H1 (cell line): ENCODE measurements at regions not wholly inside any gene's neighbourhood (a gene's known extent, or its start where the extent isn't known, plus 50 kb on each side); places are given as distances from the start of the nearest gene placed in this dataset.

Experiments used
- CTCF ChIA-PET: fragments of 300-600 bp; sonication (Branson Sonifier 250); formaldehyde crosslinking; loops from one replicate; lab custom pipeline; 2021; ENCODE audit not compliant: partially characterized antibody; lab: Charles Lee
- POLR2A ChIA-PET: fragments of 300-600 bp; sonication (Branson Sonifier 250); formaldehyde crosslinking; loops from one replicate; lab custom pipeline; 2021; ENCODE audit warnings: inconsistent platforms; ENCODE audit not compliant: partially characterized antibody; lab: Charles Lee
- DNase-seq, 2 experiments: peaks; one replicate each; pipeline versions ENCODE4 v3.0.0 to v3.0.0-alpha.2; 2010 to 2022; ENCODE audit warnings: low spot score in 2 of 2, low read depth in 1 of 2, mixed read lengths in 1 of 2
- FAIRE-seq: peaks from 2 replicates; lab custom pipeline; 2011; peaks lifted over from hg19 to GRCh38; lab: Jason Lieb, UNC
- H2AFZ ChIP-seq: 2 replicates; pipeline ENCODE4 v1.8.1; 2012; ENCODE audit warnings: low read length, inconsistent platforms
- H2AK5ac ChIP-seq: 2 replicates; pipeline ENCODE4 v1.6.1; 2013; ENCODE audit warnings: low read depth, low read length
- H2BK120ac ChIP-seq: replicated peaks from 2 replicates; pipeline ENCODE3; 2013; ENCODE audit warnings: low read depth, low read length, inconsistent platforms
- H2BK12ac ChIP-seq: 2 replicates; pipeline ENCODE4 v1.6.1; 2013; ENCODE audit warnings: low read depth, low read length
- H2BK15ac ChIP-seq: 2 replicates; pipeline ENCODE4 v1.6.1; 2013; ENCODE audit warnings: low read length
- H2BK20ac ChIP-seq: 2 replicates; pipeline ENCODE4 v1.6.1; 2013; ENCODE audit warnings: low read length
- H2BK5ac ChIP-seq: 2 replicates; pipeline ENCODE4 v1.6.1; 2013; ENCODE audit warnings: low read depth, low read length
- H3K14ac ChIP-seq: 2 replicates; pipeline ENCODE4 v1.6.1; 2013; ENCODE audit warnings: inconsistent platforms; ENCODE audit not compliant: insufficient read length
- H3K18ac ChIP-seq: 2 replicates; pipeline ENCODE4 v1.6.1; 2013; ENCODE audit warnings: low read length; ENCODE audit errors: extremely low read depth
- H3K23ac ChIP-seq: 2 replicates; pipeline ENCODE4 v1.6.1; 2013; ENCODE audit warnings: inconsistent platforms; ENCODE audit not compliant: insufficient read length
- H3K23me2 ChIP-seq: 2 replicates; pipeline ENCODE4 v1.6.1; 2013; ENCODE audit warnings: low read depth, low read length
- H3K27ac ChIP-seq: 2 replicates; pipeline ENCODE4 v1.6.1; 2011; ENCODE audit warnings: low read depth, low read length, inconsistent platforms
- H3K27me3 ChIP-seq, 4 experiments: replicated peaks in 1 of 4; 1 replicate in 1 of 4; 2 replicates in 3 of 4; pipeline versions ENCODE4 v1.6.1 to v1.8.1; 2011 to 2013; ENCODE audit warnings: low read length in 3 of 4, mild to moderate bottlenecking in 3 of 4, inconsistent platforms in 2 of 4, mixed read lengths in 2 of 4, moderate library complexity in 1 of 4; ENCODE audit not compliant: control insufficient read depth in 3 of 4, insufficient read depth in 3 of 4; ENCODE audit errors: extremely low read depth in 1 of 4
- H3K36me3 ChIP-seq, 4 experiments: 2 replicates each; pipeline versions ENCODE4 v1.6.1 to v1.8.1; 2011 to 2013; ENCODE audit warnings: mild to moderate bottlenecking in 4 of 4, low read length in 3 of 4, moderate library complexity in 2 of 4, control low read depth in 1 of 4, inconsistent platforms in 1 of 4; ENCODE audit not compliant: insufficient read depth in 4 of 4, control insufficient read depth in 2 of 4
- H3K4ac ChIP-seq: replicated peaks from 2 replicates; pipeline ENCODE3; 2013; ENCODE audit warnings: low read length, low read depth, mixed read lengths, inconsistent platforms; ENCODE audit not compliant: insufficient read length
- H3K4me1 ChIP-seq, 4 experiments: replicated peaks in 1 of 4; 1 replicate in 1 of 4; 2 replicates in 3 of 4; pipeline versions ENCODE4 v1.6.1 to v1.8.1; 2011 to 2013; ENCODE audit warnings: low read length in 3 of 4, inconsistent platforms in 2 of 4, mixed read lengths in 1 of 4; ENCODE audit not compliant: insufficient read depth in 4 of 4, control insufficient read depth in 3 of 4
- H3K4me2 ChIP-seq, 2 experiments: 2 replicates each; pipeline versions ENCODE4 v1.6.1 to v1.8.1; 2011 to 2013; ENCODE audit warnings: low read depth in 2 of 2, low read length in 2 of 2, control low read depth in 1 of 2, inconsistent platforms in 1 of 2, mild to moderate bottlenecking in 1 of 2; ENCODE audit not compliant: insufficient read depth in 1 of 2
- H3K4me3 ChIP-seq, 4 experiments: fragments of 200-600, 300-600 bp in 1 of 4; sonication (generic), shearing (Covaris generic), sonication (Bioruptor Twin) in 1 of 4; 2 replicates each; pipeline versions ENCODE4 v1.5.1 to v1.8.1; 2011 to 2016; ENCODE audit warnings: low read length in 4 of 4, low read depth in 3 of 4, control low read depth in 2 of 4, inconsistent platforms in 2 of 4, mild to moderate bottlenecking in 2 of 4, mixed read lengths in 1 of 4, moderate library complexity in 1 of 4; ENCODE audit not compliant: insufficient read depth in 2 of 4; ENCODE audit errors: extremely low read depth in 1 of 4
- H3K56ac ChIP-seq: replicated peaks from 2 replicates; pipeline ENCODE3; 2013; ENCODE audit warnings: low read depth, mild to moderate bottlenecking, mixed read lengths, low read length, inconsistent platforms; ENCODE audit not compliant: insufficient read length
- H3K79me1 ChIP-seq: 2 replicates; pipeline ENCODE4 v1.6.1; 2013; ENCODE audit warnings: low read depth, low read length, control low read depth
- H3K79me2 ChIP-seq, 2 experiments: 2 replicates each; pipeline versions ENCODE4 v1.6.1 to v1.8.1; 2012 to 2013; ENCODE audit warnings: low read length in 2 of 2, mild to moderate bottlenecking in 2 of 2, inconsistent platforms in 1 of 2; ENCODE audit not compliant: insufficient read depth in 2 of 2, control insufficient read depth in 1 of 2
- H3K9ac ChIP-seq, 4 experiments: replicated peaks in 1 of 4; 1 replicate in 1 of 4; 2 replicates in 3 of 4; pipeline versions ENCODE4 v1.6.1 to v1.8.1; 2011 to 2013; ENCODE audit warnings: low read depth in 3 of 4, low read length in 3 of 4, control low read depth in 2 of 4, mild to moderate bottlenecking in 2 of 4, moderate library complexity in 2 of 4, inconsistent platforms in 1 of 4; ENCODE audit errors: extremely low read depth in 1 of 4
- H3K9me3 ChIP-seq, 2 experiments: 2 replicates each; pipeline versions ENCODE4 v1.6.1 to v1.8.1; 2012 to 2013; ENCODE audit warnings: mild to moderate bottlenecking in 2 of 2, moderate library complexity in 2 of 2, control low read depth in 1 of 2, inconsistent platforms in 1 of 2, low read depth in 1 of 2, low read length in 1 of 2, mixed read lengths in 1 of 2; ENCODE audit not compliant: insufficient read depth in 2 of 2
- H4K20me1 ChIP-seq, 2 experiments: replicated peaks in 1 of 2; 2 replicates each; pipeline versions ENCODE3 to v1.8.1; 2011 to 2013; ENCODE audit warnings: inconsistent platforms in 2 of 2, low read length in 2 of 2, mild to moderate bottlenecking in 1 of 2; ENCODE audit not compliant: insufficient read depth in 2 of 2, control insufficient read depth in 1 of 2
- H4K5ac ChIP-seq: 2 replicates; pipeline ENCODE4 v1.6.1; 2013; ENCODE audit warnings: low read length, low read depth, mixed read lengths, inconsistent platforms; ENCODE audit not compliant: insufficient read length
- H4K8ac ChIP-seq: 2 replicates; pipeline ENCODE4 v1.8.0; 2013; ENCODE audit warnings: mild to moderate bottlenecking, moderate library complexity, low read length, inconsistent platforms; ENCODE audit not compliant: insufficient read depth; ENCODE audit errors: extremely low read depth
- H4K91ac ChIP-seq: replicated peaks from 2 replicates; pipeline ENCODE3; 2013; ENCODE audit warnings: low read length, mixed read lengths, inconsistent platforms; ENCODE audit not compliant: insufficient read length
- SP2 ChIP-seq: IDR thresholded peaks from 2 replicates; pipeline ENCODE4 v1.6.1; 2012; ENCODE audit warnings: mild to moderate bottlenecking, low read length, inconsistent platforms
- TEAD4 ChIP-seq: IDR thresholded peaks from 2 replicates; pipeline ENCODE4 v1.6.1; 2012; ENCODE audit warnings: low read depth, low read length, inconsistent platforms, mixed read lengths
- YY1 ChIP-seq: IDR thresholded peaks from 2 replicates; pipeline ENCODE4 v1.6.1; 2011; ENCODE audit warnings: low read depth, mild to moderate bottlenecking, low read length
- WGBS, 2 experiments: shearing (Covaris generic) in 1 of 2; methylation state at CpG; one replicate each; pipeline versions ENCODE4 v1.1.6 to v1.1.7; 2013 to 2015; ENCODE audit warnings: low lambda C conversion rate in 2 of 2, mixed read lengths in 2 of 2, inconsistent platforms in 1 of 2, low coverage in 1 of 2, missing lambda C conversion rate in 1 of 2; ENCODE audit not compliant: insufficient replicate concordance in 2 of 2, insufficient coverage in 1 of 2, insufficient read length in 1 of 2; ENCODE audit errors: extremely low coverage in 1 of 2, missing lambda C conversion rate in 1 of 2; 5-methylcytosine and 5-hydroxymethylcytosine counted together

GRCh38 chr5:159458217-159458711, 128.0 kb upstream of the IL12B start:
- Histone ChIP-seq H4K5ac (no peak overlapping the region), H3K4me1 (no peaks in the 10 kb centered on the region)
- FAIRE-seq = no peak

More at GRCh38 chr5:159458217-159458711, 128.0 kb upstream of the IL12B start:
- CTCF ChIA-PET = interaction anchor here (1.3 to 9.1 kb wide), 3 partner anchors 15 to 529 kb away, joined by 3 to 74 read pairs (median 4); no protein-coding TSS in a partner anchor
- H4K8ac ChIP-seq = no peak overlapping the region
- WGBS, 2 experiments = 90% methylated on average over 4 of the region's 4 CpGs; no CpG with 5 or more reads in 1 of the 2 experiments
- TF ChIP-seq TEAD4 = no peak
- TF ChIP-seq YY1 = no peak
- no peak for TF ChIP-seq SP2
- TF ChIP-seq, all 59 proteins: peak for 0
- H2AFZ ChIP-seq = no peak overlapping the region
- no peak overlapping the region for H2BK5ac ChIP-seq
- H2BK15ac ChIP-seq = no peak overlapping the region
- H3K27ac ChIP-seq = no peak overlapping the region
- no peaks in the 10 kb centered on the region for H3K79me1 ChIP-seq
- H3K27me3 ChIP-seq = no peaks in the 10 kb centered on the region
- H3K23me2 ChIP-seq = peaks cover 2% of the 10 kb centered on the region; the same call in 1 of the 2 replicates
- H3K4ac ChIP-seq = no peak overlapping the region
- no peak overlapping the region for H3K4me3 ChIP-seq
- no peak overlapping the region for H2BK120ac ChIP-seq
- no peak overlapping the region for H3K56ac ChIP-seq
- H3K14ac ChIP-seq = no peak overlapping the region
- no peak overlapping the region for H3K23ac ChIP-seq
- no peak overlapping the region for H3K18ac ChIP-seq
- no peak overlapping the region for H2BK12ac ChIP-seq
- no peak for DNase-seq
- no peak overlapping the region for H3K4me2 ChIP-seq
- H3K9me3 ChIP-seq = no peaks in the 10 kb centered on the region
- no peaks in the 10 kb centered on the region for H3K36me3 ChIP-seq
- POLR2A ChIA-PET = no interaction called here
- H3K79me2 ChIP-seq = no peaks in the 10 kb centered on the region
- no peaks in the 10 kb centered on the region for H4K20me1 ChIP-seq
- H2AK5ac ChIP-seq = no peak overlapping the region
- no peak overlapping the region for H2BK20ac ChIP-seq
- no peak overlapping the region for H4K91ac ChIP-seq
- no peak overlapping the region for H3K9ac ChIP-seq
